ENCODE measurements at regions not wholly inside any gene's neighbourhood (a gene's known extent, or its start where the extent isn't known, plus 50 kb on each side); places are given as distances from the start of the nearest gene placed in this dataset.

DNA sequence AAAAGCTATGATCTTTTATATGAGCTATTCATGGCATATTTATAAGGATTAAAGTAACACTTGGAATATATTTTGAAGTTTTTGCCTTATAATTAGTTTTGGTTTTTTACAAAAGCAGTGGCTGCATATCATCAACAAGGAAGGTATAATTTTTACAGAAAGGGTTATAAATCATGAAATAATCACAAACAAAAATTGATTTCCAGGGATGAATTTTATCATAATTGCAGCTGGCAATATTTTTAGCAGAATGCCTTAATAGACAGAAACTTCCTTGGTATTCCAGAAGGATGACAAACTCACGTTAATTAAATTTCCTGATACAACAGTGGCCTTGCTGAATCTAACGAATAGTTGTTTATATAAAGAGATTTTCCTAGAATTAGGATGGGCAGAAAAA, 260.5 kb upstream of the SLC39A10 start:
- TF ChIP-seq POLR2AphosphoS5 (IDR thresholded peaks at IDR 0.05; ENCODE audit: insufficient read depth, low read depth, low read length) = no peak
- no peak for TF ChIP-seq CTCF (IDR thresholded peaks at IDR 0.05; ENCODE audit: extremely low read depth in 1 of 2, insufficient read depth in 1 of 2, low read depth in 1 of 2, low read length in 2 of 2)
- TF ChIP-seq POLR2A (IDR thresholded peaks at IDR 0.05; ENCODE audit: low read depth, low read length) = no peak
- no peak for TF ChIP-seq JUN (IDR thresholded peaks at IDR 0.05; ENCODE audit: borderline replicate concordance, insufficient read depth, insufficient read length, low read depth)
- no peak for TF ChIP-seq MAX (IDR thresholded peaks at IDR 0.05; ENCODE audit: insufficient read depth, insufficient read length)
- TF ChIP-seq MYC (IDR thresholded peaks at IDR 0.05; ENCODE audit: low read depth, low read length) = no peak
- TF ChIP-seq FOS (IDR thresholded peaks at IDR 0.05; ENCODE audit: borderline replicate concordance, insufficient read depth, low read length) = no peak
- no peak for TF ChIP-seq EZH2 (IDR thresholded peaks at IDR 0.05; ENCODE audit: borderline replicate concordance, low read depth, low read length, severe bottlenecking)

Data from endothelial cell of umbilical vein (primary cell).